Tibial artery (tissue), 4 donors: ENCODE measurements at regions not wholly inside any gene's neighbourhood (a gene's known extent, or its start where the extent isn't known, plus 50 kb on each side); places are given as distances from the start of the nearest gene placed in this dataset.

Source experiments
- DNase-seq, 2 donors: peaks; one replicate each; pipeline ENCODE4 v3.0.0-alpha.2; 2019
- H3K27ac ChIP-seq, 2 donors: fragments of 200-600 bp; sonication (generic) in 1 of 2; 1 replicate in 1 of 2; 2 replicates in 1 of 2; pipeline ENCODE4 v1.5.1; 2018 to 2019; ENCODE audit warnings: mild to moderate bottlenecking in 1 of 2
- H3K27me3 ChIP-seq, 2 donors: fragments of 200-600 bp; sonication (generic) in 1 of 2; one replicate each; pipeline versions ENCODE4 v1.5.1 to v1.6.0; 2016 to 2019
- H3K36me3 ChIP-seq, 3 donors: fragments of 200-600 bp; sonication (generic) in 2 of 3; one replicate each; pipeline ENCODE4 v1.5.1; 2016 to 2019; ENCODE audit warnings: mild to moderate bottlenecking in 2 of 3
- H3K4me1 ChIP-seq, 4 donors: fragments of 200-600 bp; sonication (generic) in 2 of 4; 1 replicate in 3 of 4; 2 replicates in 1 of 4; pipeline ENCODE4 v1.5.1; 2016 to 2019
- H3K4me3 ChIP-seq, 2 donors: fragments of 200-600 bp; sonication (generic) in 1 of 2; 1 replicate in 1 of 2; 2 replicates in 1 of 2; pipeline ENCODE4 v1.5.1; 2018 to 2019; ENCODE audit warnings: mild to moderate bottlenecking in 2 of 2
- H3K9me3 ChIP-seq, 3 donors: fragments of 200-600 bp; sonication (generic) in 1 of 3; one replicate each; pipeline ENCODE4 v1.5.1; 2016 to 2019
- intact Hi-C: fragments of 100-400 bp; cut with DNase I; formaldehyde crosslinking; loops from one replicate; pipeline ENCODE4 v1.15.0; 2023; ENCODE audit warnings: low total_unique reads
- TF ChIP-seq, protein P1 (sequence below), 2 experiments: fragments of 200-600 bp in 1 of 2; fragments of 450-650 bp in 1 of 2; IDR thresholded peaks; one replicate each; pipeline ENCODE4 v1.5.1; 2017 to 2019; ENCODE audit warnings: antibody characterized with exemption in 2 of 2, mild to moderate bottlenecking in 1 of 2, moderate library complexity in 1 of 2

DNA sequence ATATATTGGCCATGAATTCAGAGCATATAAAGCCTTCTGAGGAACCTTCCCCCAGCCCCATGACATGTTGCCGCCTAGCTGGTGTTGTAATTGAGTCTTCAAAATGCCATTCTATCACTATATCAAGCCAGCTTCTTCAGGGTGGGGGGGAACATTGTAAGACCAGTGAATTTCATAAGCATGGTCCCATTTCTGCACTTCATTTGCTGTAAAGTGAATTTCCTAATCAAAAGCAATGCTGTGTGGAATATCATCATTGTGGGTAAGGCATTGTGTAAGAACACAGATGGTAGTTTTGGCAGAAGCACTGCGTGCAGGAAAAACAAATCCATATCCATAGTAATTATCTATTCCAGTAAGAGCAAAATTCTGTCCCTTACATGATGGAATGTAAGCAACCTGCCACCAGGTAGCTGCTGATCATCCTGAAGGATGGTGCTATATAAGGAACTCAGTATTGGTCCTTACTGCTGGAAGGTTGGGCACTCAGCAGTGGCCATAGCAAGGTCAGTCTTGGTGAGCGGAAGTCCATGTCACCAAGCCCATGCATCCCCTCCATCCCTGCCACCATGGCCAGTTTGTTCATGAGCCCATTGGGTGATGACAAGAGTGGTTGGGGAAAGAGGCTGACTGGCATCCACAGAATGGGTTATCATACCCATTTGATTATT is 159.4 kb downstream of the COPS8 start:
- DNase-seq: no peak
- Histone ChIP-seq H3K36me3 (no peaks in the 10 kb centered on the region), H3K27ac (no peak overlapping the region), H3K4me1 (peaks cover 0 to 12% (median 0%) of the 10 kb centered on the region in 4 donors), H3K9me3 (no peaks in the 10 kb centered on the region), H3K4me3 (no peak overlapping the region), H3K27me3 (no peaks in the 10 kb centered on the region)
- intact Hi-C loops: no loop called here
- TF ChIP-seq, protein P1, sequence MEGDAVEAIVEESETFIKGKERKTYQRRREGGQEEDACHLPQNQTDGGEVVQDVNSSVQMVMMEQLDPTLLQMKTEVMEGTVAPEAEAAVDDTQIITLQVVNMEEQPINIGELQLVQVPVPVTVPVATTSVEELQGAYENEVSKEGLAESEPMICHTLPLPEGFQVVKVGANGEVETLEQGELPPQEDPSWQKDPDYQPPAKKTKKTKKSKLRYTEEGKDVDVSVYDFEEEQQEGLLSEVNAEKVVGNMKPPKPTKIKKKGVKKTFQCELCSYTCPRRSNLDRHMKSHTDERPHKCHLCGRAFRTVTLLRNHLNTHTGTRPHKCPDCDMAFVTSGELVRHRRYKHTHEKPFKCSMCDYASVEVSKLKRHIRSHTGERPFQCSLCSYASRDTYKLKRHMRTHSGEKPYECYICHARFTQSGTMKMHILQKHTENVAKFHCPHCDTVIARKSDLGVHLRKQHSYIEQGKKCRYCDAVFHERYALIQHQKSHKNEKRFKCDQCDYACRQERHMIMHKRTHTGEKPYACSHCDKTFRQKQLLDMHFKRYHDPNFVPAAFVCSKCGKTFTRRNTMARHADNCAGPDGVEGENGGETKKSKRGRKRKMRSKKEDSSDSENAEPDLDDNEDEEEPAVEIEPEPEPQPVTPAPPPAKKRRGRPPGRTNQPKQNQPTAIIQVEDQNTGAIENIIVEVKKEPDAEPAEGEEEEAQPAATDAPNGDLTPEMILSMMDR (IDR thresholded peaks at IDR 0.05): no peak

DNA sequence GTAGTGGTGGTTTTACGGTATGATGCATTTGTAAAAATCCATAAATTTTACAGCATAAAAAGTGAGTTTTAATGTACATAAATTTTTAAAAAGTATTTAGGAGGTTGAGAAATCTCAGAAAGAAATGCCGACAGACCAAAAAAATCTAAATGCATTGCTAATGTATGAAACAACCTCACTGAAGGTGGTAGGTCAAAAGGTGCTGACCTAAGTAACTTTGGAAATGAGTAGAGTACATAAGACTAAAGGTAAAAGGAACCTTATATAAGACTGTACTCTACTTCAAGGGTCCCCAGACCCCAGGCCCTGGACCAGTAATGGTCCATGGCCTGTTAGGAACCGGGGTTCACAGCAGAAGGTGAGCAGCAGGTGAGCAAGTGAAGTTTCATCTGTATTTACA is 163.4 kb downstream of the COL6A3 start:
- intact Hi-C loops: no loop called here
- no peak for DNase-seq

DNA sequence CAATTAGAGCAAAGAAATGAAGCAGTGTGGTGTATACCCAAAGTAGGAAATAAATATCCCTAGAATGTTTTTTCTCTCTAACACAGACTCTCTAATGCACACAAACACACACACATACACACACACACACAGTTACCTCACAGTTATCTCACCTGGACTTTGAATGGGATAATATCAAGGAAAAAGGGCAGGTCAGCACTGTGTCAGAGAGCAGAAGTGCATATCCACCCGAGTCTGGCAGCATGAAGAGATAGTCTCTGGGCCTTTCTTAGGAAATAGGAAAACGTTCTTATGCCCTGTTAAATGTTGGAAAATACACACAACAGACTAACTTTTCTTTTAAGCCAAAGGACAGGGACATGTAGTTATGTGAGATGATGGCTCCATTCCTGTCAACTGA is 162.0 kb downstream of the COL6A3 start:
- no peak overlapping the region for H3K27ac ChIP-seq
- H3K4me1 ChIP-seq: peaks cover 0 to 21% (median 5%) of the 10 kb centered on the region in 4 donors
- no peaks in the 10 kb centered on the region for H3K36me3 ChIP-seq
- H3K9me3 ChIP-seq: no peaks in the 10 kb centered on the region
- TF ChIP-seq, protein P1 (IDR thresholded peaks at IDR 0.05): no peak
- no peak overlapping the region for H3K4me3 ChIP-seq
- intact Hi-C loops: no loop called here
- DNase-seq: no peak
- no peaks in the 10 kb centered on the region for H3K27me3 ChIP-seq

More for the DNA sequence above, 163.4 kb downstream of the COL6A3 start:
- Histone ChIP-seq H3K36me3 (no peaks in the 10 kb centered on the region), H3K27ac (no peak overlapping the region), H3K4me1 (peaks cover 0 to 8% (median 0%) of the 10 kb centered on the region in 4 donors), H3K9me3 (no peaks in the 10 kb centered on the region), H3K4me3 (no peak overlapping the region), H3K27me3 (no peaks in the 10 kb centered on the region)
- TF ChIP-seq, protein P1 (IDR thresholded peaks at IDR 0.05): no peak

DNA sequence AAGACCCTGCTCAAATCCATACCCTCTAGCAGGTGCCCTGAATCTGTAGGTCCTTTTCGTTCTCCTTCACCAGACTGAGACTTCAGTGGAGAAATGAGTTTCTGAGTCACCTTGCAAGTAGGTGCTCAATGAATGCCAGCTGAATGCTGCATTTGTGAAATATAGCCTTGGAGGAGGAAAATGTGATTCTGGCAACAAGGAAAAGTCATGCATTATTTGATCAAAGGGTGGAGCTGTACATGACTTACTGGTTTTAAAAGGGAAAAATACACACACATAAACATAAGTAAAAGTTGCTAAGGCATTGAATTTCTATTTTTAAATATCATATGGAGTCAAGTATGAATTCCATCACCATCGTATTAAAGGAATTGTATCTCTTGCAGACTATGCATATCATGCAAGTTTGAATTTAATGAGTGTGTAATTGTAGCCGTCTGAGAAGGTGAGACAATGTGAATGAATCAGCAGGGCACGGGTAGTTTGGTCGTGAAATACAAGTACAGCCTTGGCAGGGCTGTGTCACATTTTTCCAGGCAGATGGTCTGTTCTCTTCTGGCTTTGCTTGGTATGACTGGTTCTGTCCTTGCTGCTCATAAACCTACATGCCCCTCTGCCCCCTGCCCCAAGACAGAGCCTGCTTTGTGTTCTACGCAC is 160.8 kb downstream of the COL6A3 start:
- TF ChIP-seq, protein P1 (IDR thresholded peaks at IDR 0.05): no peak
- Histone ChIP-seq H3K36me3 (no peaks in the 10 kb centered on the region), H3K4me1 (peaks cover 0 to 33% (median 12%) of the 10 kb centered on the region in 4 donors), H3K4me3 (no peak overlapping the region), H3K27me3 (no peaks in the 10 kb centered on the region), H3K27ac (no peak overlapping the region), H3K9me3 (no peaks in the 10 kb centered on the region)
- no peak for DNase-seq
- intact Hi-C loops: no loop called here

DNA sequence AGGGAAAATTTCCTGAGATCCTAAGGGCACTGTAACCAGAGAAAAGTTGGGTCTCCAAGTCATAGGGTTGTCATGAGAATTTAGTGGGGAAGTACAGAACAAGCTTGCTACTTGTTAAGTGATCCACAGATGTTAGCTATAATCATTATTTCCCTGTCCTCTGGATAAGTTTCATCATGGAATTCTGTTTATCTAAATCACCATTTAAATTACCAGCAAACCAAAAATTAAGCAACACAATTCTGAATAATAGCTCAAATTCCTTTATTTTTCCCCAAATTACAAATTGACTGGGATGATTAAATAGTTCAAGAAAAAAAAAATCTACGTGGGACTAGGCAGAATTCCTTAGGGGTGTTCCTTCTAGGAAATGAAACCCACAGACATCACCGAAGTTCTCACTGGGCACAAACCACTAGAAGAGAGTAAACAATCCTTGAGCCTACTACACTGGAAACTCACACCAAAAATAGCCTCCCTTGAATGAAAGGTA is 159.5 kb downstream of the COL6A3 start:
- TF ChIP-seq, protein P1 (IDR thresholded peaks at IDR 0.05): no peak
- H3K27ac ChIP-seq: peak overlapping the region; percentile 24 to 25
- intact Hi-C loops: no loop called here
- H3K27me3 ChIP-seq: no peaks in the 10 kb centered on the region
- DNase-seq: no peak
- peaks cover 0 to 46% (median 18%) of the 10 kb centered on the region in 4 donors for H3K4me1 ChIP-seq
- H3K4me3 ChIP-seq: no peak overlapping the region
- no peaks in the 10 kb centered on the region for H3K9me3 ChIP-seq
- no peaks in the 10 kb centered on the region for H3K36me3 ChIP-seq
